G401.6 (cell line): ENCODE measurements at regions not wholly inside any gene's neighbourhood (a gene's known extent, or its start where the extent isn't known, plus 50 kb on each side); places are given as distances from the start of the nearest gene placed in this dataset.

Experiments
- FAIRE-seq: peaks from 2 replicates; lab custom pipeline; 2012; peaks lifted over from hg19 to GRCh38; lab: Jason Lieb, UNC

- no peak for FAIRE-seq
Observed at GRCh38 chr7:46568420-46569132, 647.5 kb upstream of the IGFBP3 start.

GRCh38 chr7:46567858-46568257 is 646.8 kb upstream of the IGFBP3 start:
- no peak for FAIRE-seq

- FAIRE-seq = no peak
Observed at GRCh38 chr7:46566097-46566774, 645.2 kb upstream of the IGFBP3 start.

- no peak for FAIRE-seq
Observed at GRCh38 chr7:46565253-46566096, 644.4 kb upstream of the IGFBP3 start.

- no peak for FAIRE-seq
Observed at GRCh38 chr7:46559194-46559832, 638.2 kb upstream of the IGFBP3 start.

- FAIRE-seq = no peak
Observed at GRCh38 chr7:46558482-46559193, 637.6 kb upstream of the IGFBP3 start.

- FAIRE-seq = no peak
Observed at GRCh38 chr7:46557781-46558180, 636.7 kb upstream of the IGFBP3 start.

- no peak for FAIRE-seq
Observed at GRCh38 chr7:46557295-46557711, 636.2 kb upstream of the IGFBP3 start.

GRCh38 chr7:46554688-46555422 is 633.8 kb upstream of the IGFBP3 start:
- no peak for FAIRE-seq

- no peak for FAIRE-seq
Observed at GRCh38 chr7:46551603-46552002, 630.5 kb upstream of the IGFBP3 start.

GRCh38 chr7:46550864-46551263 is 629.8 kb upstream of the IGFBP3 start:
- FAIRE-seq = no peak

- FAIRE-seq = no peak
Observed at GRCh38 chr7:46549892-46550639, 629.0 kb upstream of the IGFBP3 start.

- FAIRE-seq = no peak
Observed at GRCh38 chr7:46549347-46549746, 628.3 kb upstream of the IGFBP3 start.

GRCh38 chr7:46547044-46547443 is 626.0 kb upstream of the IGFBP3 start:
- FAIRE-seq = no peak

GRCh38 chr7:46545790-46546189 is 624.7 kb upstream of the IGFBP3 start:
- no peak for FAIRE-seq

- FAIRE-seq = no peak
Observed at GRCh38 chr7:46544396-46545008, 623.4 kb upstream of the IGFBP3 start.

- no peak for FAIRE-seq
Observed at GRCh38 chr7:46542076-46542475, 621.0 kb upstream of the IGFBP3 start.

- FAIRE-seq = no peak
Observed at GRCh38 chr7:46539892-46540483, 618.9 kb upstream of the IGFBP3 start.

GRCh38 chr7:46537191-46537905 is 616.3 kb upstream of the IGFBP3 start:
- FAIRE-seq = no peak
